CD4-positive, alpha-beta T cell treated with Interleukin-2 at 100 ng/mL for 4 hours (primary cell): ENCODE measurements at regions not wholly inside any gene's neighbourhood (a gene's known extent, or its start where the extent isn't known, plus 50 kb on each side); places are given as distances from the start of the nearest gene placed in this dataset.

Experiments
- DNase-seq: peaks from one replicate; pipeline ENCODE4 v3.0.0-alpha.2; 2020; ENCODE audit warnings: low spot score

- no peak for DNase-seq
Measured at GRCh38 chr12:58139894-58140293, 198.5 kb downstream of the ATP23 start.

DNA sequence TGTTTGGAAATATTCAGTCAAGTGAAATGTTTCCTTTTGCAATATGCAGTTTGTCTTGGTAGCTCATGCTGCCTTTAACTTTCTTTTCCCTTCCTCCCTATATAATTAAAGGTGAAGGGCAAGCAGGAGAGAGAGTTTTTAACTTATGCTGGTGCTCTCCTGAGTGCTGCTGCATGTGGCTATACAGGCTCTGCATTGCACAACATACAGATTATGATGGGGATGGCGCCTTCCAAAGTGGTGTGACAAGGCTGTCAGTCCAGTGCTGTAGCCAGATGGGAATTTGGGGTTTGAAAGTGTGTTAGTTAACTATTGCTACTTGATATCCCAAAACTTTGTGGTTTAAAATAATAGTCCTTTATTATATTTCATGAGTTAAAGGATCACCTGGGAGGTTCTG is 199.0 kb downstream of the ATP23 start:
- DNase-seq = no peak

GRCh38 chr12:58142991-58143390 is 201.6 kb downstream of the ATP23 start:
- no peak for DNase-seq

DNA sequence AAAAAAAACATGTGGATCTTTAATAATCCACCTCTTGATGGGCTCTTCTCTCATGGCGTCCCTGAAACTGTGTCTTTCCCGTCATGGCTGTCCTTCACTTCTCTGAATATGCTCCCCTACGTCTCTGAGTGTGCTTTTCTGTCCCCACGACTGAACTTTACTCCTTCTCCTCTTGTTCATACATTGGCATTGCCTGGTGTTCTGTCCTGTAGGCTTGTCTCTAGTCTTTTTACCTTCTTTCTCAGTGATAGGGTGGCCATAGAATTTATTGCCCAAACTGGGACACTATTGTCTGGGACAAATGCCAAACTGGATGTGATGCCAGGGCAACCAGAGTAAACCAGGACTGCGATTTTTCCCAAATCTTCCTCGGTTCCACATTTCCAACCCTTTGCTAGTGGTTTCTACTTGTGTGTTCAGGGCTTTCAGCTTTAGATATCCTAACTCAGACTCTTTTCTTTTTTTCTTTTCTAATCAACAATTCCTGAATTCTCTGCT is 202.2 kb downstream of the ATP23 start:
- DNase-seq = no peak

DNA sequence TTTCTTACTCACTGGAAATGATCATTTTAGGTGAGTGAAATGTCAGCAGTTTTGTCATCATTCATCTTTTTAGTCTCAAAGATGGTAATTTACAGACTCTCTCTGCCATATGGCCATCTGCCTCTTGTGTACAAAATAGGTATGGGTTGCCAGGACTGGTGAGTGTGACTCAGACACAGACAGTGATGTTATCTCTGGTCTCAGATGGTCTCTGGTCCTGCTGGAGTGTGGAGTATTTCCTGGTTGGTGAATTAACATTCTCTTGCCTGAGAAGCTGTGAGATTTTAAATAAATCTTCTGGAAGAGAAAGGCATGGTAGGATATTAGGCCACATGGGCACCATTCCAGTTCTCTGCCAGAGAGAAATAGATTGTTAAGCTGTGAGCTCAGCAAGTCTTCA is 207.0 kb downstream of the ATP23 start:
- DNase-seq = no peak

DNA sequence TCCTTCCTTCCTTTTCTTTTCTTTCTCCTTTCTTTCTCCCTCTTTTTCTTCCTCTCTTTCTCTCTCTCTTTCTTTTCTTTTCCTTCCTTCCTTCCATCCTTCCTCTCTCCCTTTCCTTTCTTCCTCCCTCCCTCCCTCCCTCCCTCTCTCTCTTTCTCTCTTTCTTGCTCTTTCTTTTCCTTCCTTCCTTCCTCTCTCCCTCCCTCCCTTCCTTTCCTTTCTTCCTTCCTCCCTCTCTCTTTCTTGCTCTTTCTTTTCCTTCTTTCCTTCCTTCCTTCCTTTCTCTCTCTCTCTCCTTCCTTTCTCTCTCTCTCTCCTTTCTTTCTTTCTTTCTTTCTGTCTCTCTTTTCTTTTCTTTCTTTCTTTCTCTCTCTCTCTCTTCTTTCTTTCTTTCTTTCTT is 207.6 kb downstream of the ATP23 start:
- no peak for DNase-seq

GRCh38 chr12:58154359-58154758 is 213.0 kb downstream of the ATP23 start:
- DNase-seq = no peak

DNA sequence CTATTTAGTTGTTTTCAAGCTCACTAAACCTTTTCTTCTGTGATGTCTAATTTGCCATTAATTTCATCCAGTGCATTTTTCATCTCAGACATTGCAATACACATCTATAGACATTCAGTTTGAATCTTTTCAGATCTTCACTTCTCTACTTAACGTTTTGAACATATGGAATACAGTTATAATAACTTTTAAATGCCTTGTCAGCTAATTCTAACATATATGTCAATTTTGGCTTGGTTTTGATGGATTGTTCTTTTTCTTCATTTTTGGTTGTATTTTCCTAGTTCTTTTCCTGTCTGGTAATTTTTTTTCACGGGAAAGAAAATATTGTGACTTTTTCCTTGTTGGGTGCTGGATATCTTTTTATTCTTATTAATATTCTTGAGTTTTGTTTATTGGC is 215.3 kb downstream of the ATP23 start:
- DNase-seq = no peak

DNA sequence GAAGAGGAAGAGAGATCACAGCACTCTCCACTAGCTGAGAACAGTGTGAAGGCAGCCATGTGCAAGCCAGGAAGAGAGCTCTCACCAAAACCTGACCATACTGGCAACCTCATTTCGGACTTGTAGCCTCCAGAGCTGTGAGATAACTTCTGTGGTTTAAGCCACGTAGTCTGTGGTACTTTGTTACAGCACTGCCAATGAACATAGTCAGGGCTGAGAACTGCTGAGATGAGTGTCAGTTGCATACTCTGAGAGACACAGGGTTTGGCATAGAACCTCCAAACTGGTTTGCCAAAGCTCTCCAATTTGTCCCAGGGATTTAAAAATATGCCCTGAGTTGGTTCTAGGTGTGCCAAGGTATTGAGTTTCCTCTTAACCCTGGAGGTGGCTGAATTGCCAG is 218.6 kb downstream of the ATP23 start:
- no peak for DNase-seq

DNA sequence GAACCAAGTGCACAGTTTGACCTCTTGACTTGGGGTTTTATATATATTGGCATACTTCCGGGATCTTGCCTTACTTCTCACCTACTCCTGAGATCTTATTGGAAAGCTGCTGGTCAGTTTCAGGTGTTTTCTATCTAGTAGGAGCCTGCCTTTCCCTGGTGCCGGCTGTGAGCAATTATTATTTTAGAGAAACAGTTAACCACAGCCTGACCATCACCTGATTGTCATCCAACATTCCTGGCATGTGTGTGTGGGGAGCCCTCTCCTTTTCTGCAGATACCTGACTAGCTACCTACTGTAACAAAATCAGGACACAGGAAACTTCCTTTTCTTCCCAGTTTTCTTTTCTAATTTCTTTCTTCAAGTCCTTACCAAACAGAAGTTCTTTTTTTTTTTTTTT is 220.4 kb downstream of the ATP23 start:
- DNase-seq = no peak

- DNase-seq = no peak
Measured at GRCh38 chr12:58163021-58163420, 221.7 kb downstream of the ATP23 start.

GRCh38 chr12:58166643-58167042 is 225.3 kb downstream of the ATP23 start:
- DNase-seq = no peak

DNA sequence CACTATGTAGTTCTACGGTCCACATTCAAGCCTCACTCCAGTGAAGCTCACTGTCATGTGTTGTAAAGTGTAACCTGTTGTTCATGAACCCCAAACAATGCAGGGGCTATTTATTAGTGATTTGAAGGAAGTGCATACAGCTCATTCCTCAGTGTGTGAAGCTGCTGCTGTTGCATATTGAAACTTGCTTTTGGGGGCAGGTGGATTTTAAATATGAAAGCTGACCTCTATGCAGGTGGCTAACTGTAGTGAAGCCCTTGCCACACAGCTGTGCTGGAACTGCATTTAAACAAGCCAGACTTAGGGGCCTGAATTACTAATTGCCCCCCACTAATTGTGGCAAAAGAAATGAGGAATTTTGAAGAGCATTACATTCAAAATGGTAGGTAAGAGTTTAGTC is 226.3 kb downstream of the ATP23 start:
- no peak for DNase-seq

DNA sequence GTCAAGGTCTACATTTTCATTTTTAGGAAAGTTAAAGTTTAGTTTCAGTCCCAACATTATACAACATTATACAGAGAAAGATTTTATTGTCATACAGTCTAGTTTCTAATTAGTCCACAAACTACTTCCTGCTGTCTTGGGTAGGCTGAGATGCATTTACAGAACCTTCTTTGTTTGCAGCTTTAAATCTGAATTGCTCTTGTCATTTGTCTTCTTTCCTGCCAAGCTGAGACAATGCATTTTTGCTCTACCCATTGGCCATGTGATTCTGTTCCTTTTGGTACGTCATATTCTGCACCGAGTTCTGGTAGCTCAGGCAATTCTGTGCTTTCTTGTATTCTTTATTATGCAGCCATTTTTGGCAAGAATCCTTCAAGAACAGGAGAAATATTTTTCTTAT is 228.5 kb downstream of the ATP23 start:
- no peak for DNase-seq

GRCh38 chr12:58171914-58172313 is 230.5 kb downstream of the ATP23 start:
- no peak for DNase-seq

DNA sequence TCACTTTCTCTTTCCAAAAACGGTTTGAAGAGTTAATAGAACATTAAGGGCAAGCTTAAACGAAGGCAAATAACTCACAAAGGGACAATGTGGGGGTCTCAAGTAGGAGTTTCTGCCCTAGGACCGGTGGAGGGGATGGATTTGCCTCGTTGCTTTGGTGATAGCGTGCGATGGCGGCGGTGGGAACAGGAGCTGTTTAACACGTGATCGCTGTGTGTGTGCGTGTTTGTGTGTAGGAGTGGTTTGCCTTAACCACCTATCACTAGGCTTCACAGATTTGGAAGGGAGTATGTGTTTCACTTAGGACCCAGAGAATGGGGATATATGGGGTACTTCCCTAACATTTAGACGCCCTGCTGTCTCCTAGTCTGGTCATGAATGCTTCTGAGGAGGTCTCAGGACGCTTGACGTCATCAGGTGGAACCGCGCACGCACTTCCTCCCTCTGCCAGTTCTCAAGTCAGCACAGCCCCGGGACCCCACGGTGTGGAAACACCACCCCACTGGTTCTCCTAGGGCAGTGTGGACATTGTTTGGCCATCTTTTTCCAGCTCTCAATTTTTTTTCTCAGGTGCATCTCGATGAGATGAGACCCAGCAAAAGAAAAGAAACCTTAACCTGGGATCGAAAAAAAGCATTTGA is 231.2 kb downstream of the ATP23 start:
- DNase-seq = no peak

- no peak for DNase-seq
Measured at GRCh38 chr12:58174316-58174715, 232.9 kb downstream of the ATP23 start.

GRCh38 chr12:58176296-58176869 is 235.0 kb downstream of the ATP23 start:
- DNase-seq = no peak

- no peak for DNase-seq
Measured at GRCh38 chr12:58177366-58177765, 236.0 kb downstream of the ATP23 start.

DNA sequence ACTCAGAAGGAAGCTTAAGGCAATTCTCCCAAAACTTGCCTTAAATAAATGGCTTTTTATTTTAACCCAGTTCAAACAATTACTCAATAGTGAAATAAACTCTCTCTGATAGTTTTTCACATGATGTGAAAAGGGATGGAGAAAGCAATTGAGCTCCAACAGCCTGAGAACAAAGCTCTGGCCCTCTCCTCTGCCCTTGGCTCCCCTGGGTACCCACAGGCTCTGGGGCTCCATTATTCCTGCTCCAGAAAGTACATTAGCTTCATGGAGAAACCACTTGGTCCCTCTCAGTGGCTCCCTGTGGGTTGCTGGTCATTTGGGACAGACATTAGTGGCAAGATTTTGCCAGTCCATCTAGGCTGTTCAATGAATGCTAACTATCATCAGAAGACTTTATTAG is 242.8 kb downstream of the ATP23 start:
- no peak for DNase-seq

DNA sequence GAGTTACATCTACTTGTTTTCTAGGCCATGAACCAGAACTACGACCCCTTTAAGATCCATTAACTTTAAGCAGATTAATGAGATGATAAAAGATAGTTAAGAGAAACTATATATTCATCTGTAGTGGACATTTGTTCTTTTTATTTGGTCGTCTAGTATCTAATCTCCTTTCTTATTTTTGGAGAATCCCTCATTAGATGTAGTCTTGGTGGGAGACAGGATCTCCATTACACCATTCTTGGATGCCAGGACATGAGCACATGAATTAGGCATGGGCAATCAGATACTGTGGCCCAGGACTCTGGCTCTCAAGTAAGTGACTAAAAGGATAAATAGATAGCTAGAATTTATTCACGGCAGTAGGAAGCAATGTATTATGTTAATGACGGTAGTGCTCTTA is 245.0 kb downstream of the ATP23 start:
- DNase-seq = no peak

DNA sequence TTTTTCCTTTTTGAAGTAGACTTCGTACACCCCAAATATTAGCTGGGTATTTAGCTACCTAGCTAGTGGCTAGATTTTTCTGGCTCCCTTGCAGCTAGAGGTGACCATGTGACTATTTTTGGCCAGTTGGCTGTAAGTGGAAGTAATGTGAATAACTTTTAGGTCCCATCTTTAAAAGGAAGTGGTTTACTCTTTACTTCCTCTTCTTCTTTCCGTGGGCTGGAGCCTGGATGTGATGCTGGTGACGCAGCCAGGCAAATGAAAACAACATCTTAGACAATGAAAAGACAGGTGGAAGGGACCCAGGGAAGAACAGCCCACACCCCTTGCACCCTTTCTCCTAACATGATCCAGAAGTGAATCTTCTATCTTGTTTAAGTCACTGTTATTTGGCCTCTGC is 245.5 kb downstream of the ATP23 start:
- no peak for DNase-seq

DNA sequence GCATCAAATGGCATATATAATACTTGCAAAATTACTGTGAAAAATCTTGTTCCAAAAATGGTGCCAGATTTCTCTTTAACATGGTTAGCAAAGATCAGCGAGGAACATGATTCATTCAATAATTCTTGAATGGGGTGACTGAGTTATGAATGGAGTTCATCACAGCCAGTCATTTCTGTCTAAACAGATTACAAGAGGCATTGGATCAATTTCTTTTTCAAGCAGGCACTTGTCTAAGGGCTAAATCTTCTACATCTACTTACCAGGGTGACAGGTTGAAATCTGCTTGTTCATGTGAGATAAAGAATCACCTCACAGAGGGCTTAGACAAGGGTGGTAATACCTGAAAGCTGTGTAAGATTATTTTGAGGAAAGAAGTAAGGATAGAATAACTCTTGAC is 247.7 kb downstream of the ATP23 start:
- DNase-seq = no peak

- DNase-seq = no peak
Measured at GRCh38 chr12:58189893-58190292, 248.5 kb downstream of the ATP23 start.
